Spleen (tissue), 7 donors: ENCODE measurements at regions not wholly inside any gene's neighbourhood (a gene's known extent, or its start where the extent isn't known, plus 50 kb on each side); places are given as distances from the start of the nearest gene placed in this dataset.

Experiments used
- CTCF ChIP-seq, 11 experiments: fragments of 200-600 bp in 7 of 11; fragments of 450-650 bp in 4 of 11; sonication (generic) in 4 of 11; IDR thresholded peaks in 8 of 11; conservative IDR thresholded peaks in 3 of 11; 1 replicate in 7 of 11; 2 replicates in 4 of 11; pipeline versions ENCODE4 v1.4.0 to v1.8.0; 2016 to 2021; ENCODE audit warnings: antibody characterized with exemption in 11 of 11, inconsistent platforms in 4 of 11, mild to moderate bottlenecking in 1 of 11
- POLR2A ChIP-seq, 3 donors: fragments of 450-650 bp; IDR thresholded peaks; one replicate each; pipeline ENCODE4 v1.5.1; 2017; ENCODE audit warnings: antibody characterized with exemption in 3 of 3, mild to moderate bottlenecking in 1 of 3
- donor health status: DM: no; HTN: no; CAD: no; lungs with moderate emphysema.
- donor health status: DM: no; HTN: no; CAD: no.
- donor health status: DM: no; HTN: no; CAD: no.

GRCh38 chr2:204161886-204162285 is 225.3 kb downstream of the ICOS start:
- TF ChIP-seq CTCF (IDR thresholded peaks at IDR 0.05 in 8 of 11, conservative IDR thresholded peaks at IDR 0.05 in 3 of 11) (no peak), POLR2A (IDR thresholded peaks at IDR 0.05) (no peak)
